HG03103 (cell line): ENCODE measurements at regions not wholly inside any gene's neighbourhood (a gene's known extent, or its start where the extent isn't known, plus 50 kb on each side); places are given as distances from the start of the nearest gene placed in this dataset.
A peak's percentile ranks its signal among the peaks of the same experiment; 100 is the strongest.
"Not testable (repeated sequence)": the region's sequence is repeated elsewhere in the genome, so short reads cannot be mapped to it uniquely, and the experiment has no call there.

ENCODE experiments used
- ATAC-seq: cut with Tn5 transposase; IDR thresholded peaks from one replicate; pipeline ENCODE4 v1.9.1; 2021; ENCODE audit warnings: low read depth; ENCODE audit not compliant: unreplicated experiment

GRCh38 chr1:184859381-184860105 is 104.9 kb upstream of the EDEM3 start:
- peak; percentile 65 for ATAC-seq

- no peak for ATAC-seq
These were observed 103.6 kb upstream of the EDEM3 start for GRCh38 chr1:184858288-184858687.

- ATAC-seq = no peak
These were observed 100.0 kb upstream of the EDEM3 start for GRCh38 chr1:184854496-184855140.

GRCh38 chr1:184854036-184854435 is 99.4 kb upstream of the EDEM3 start:
- no peak for ATAC-seq

- no peak for ATAC-seq
These were observed 97.4 kb upstream of the EDEM3 start for GRCh38 chr1:184851822-184852746.

- peak; percentile 99 for ATAC-seq
These were observed 89.3 kb upstream of the EDEM3 start for GRCh38 chr1:184843732-184844495.

- no peak for ATAC-seq
These were observed 85.9 kb upstream of the EDEM3 start for GRCh38 chr1:184840596-184840995.

- ATAC-seq = no peak
These were observed 83.9 kb upstream of the EDEM3 start for GRCh38 chr1:184838504-184838951.

GRCh38 chr1:184836934-184837895 is 82.6 kb upstream of the EDEM3 start:
- no peak for ATAC-seq

- ATAC-seq = no peak
These were observed 81.5 kb upstream of the EDEM3 start for GRCh38 chr1:184836141-184836540.

- not testable (repeated sequence) for ATAC-seq
These were observed 79.3 kb upstream of the EDEM3 start for GRCh38 chr1:184833994-184834393.

GRCh38 chr1:184832517-184832916 is 77.9 kb upstream of the EDEM3 start:
- no peak for ATAC-seq

- not testable (repeated sequence) for ATAC-seq
These were observed 74.8 kb upstream of the EDEM3 start for GRCh38 chr1:184829496-184829895.

- no peak for ATAC-seq
These were observed 73.7 kb upstream of the EDEM3 start for GRCh38 chr1:184828369-184828717.

GRCh38 chr1:184827600-184828368 is 73.1 kb upstream of the EDEM3 start:
- no peak for ATAC-seq

GRCh38 chr1:184826001-184826400 is 71.3 kb upstream of the EDEM3 start:
- ATAC-seq = no peak

GRCh38 chr1:184825571-184825970 is 70.9 kb upstream of the EDEM3 start:
- no peak for ATAC-seq

- ATAC-seq = no peak
These were observed 70.1 kb upstream of the EDEM3 start for GRCh38 chr1:184824691-184825323.
